Chondrocyte (in vitro differentiated cells): ENCODE measurements at regions not wholly inside any gene's neighbourhood (a gene's known extent, or its start where the extent isn't known, plus 50 kb on each side); places are given as distances from the start of the nearest gene placed in this dataset.

Source experiments
- DNase-seq: peaks from one replicate; pipeline ENCODE4 v3.0.0; 2021; ENCODE audit warnings: mixed read lengths, low spot score
- H3K27ac Mint-ChIP-seq: one replicate; pipeline ENCODE4 v1.8.0; 2021; ENCODE audit warnings: mild to moderate bottlenecking, moderate library complexity, mixed read lengths; ENCODE audit not compliant: unreplicated experiment
- H3K27me3 Mint-ChIP-seq: 2 replicates; pipeline ENCODE4 v1.8.0; 2021; ENCODE audit warnings: low read depth, mixed read lengths
- H3K36me3 Mint-ChIP-seq: 2 replicates; pipeline ENCODE4 v1.8.0; 2021; ENCODE audit warnings: low read depth, mixed read lengths
- H3K4me1 Mint-ChIP-seq: 2 replicates; pipeline ENCODE4 v1.8.0; 2021; ENCODE audit warnings: low read depth, mild to moderate bottlenecking, mixed read lengths
- H3K4me3 Mint-ChIP-seq: one replicate; pipeline ENCODE4 v1.8.0; 2021; ENCODE audit warnings: mild to moderate bottlenecking, moderate library complexity, mixed read lengths; ENCODE audit not compliant: unreplicated experiment
- H3K9me3 Mint-ChIP-seq: 2 replicates; pipeline ENCODE4 v1.8.0; 2021; ENCODE audit warnings: low read depth, mixed read lengths
- TF ChIP-seq, protein P1 (sequence below): fragments of 200-600 bp; sonication (generic); IDR thresholded peaks from 2 replicates; pipeline ENCODE4 v1.5.0; 2021; ENCODE audit warnings: antibody characterized with exemption, mild to moderate bottlenecking, moderate library complexity

DNA sequence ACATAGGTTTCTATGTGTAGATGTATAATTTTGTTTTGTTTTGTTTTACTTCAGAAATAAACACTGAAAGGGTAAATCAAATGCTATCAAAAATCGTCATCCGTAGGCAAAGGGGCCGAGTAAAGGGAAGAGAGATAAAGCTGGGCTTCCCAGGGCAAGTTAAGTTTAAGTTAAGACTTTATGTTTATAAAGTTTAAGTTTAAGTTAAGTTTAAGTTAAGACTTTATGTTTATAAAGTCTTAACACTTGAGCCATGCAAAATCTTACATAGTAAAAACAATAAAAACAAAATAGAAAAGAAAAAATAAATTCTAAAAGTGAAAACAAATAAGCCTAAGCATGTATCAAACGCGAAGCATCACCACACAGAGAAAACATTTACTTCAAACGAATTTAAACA is 216.1 kb upstream of the SYNDIG1 start:
- Mint-ChIP-seq H3K9me3 (no peaks in the 10 kb centered on the region), H3K27me3 (peaks cover 26% of the 10 kb centered on the region), H3K4me3 (no peak overlapping the region), H3K27ac (no peak overlapping the region), H3K36me3 (no peaks in the 10 kb centered on the region), H3K4me1 (no peaks in the 10 kb centered on the region)
- TF ChIP-seq, protein P1, sequence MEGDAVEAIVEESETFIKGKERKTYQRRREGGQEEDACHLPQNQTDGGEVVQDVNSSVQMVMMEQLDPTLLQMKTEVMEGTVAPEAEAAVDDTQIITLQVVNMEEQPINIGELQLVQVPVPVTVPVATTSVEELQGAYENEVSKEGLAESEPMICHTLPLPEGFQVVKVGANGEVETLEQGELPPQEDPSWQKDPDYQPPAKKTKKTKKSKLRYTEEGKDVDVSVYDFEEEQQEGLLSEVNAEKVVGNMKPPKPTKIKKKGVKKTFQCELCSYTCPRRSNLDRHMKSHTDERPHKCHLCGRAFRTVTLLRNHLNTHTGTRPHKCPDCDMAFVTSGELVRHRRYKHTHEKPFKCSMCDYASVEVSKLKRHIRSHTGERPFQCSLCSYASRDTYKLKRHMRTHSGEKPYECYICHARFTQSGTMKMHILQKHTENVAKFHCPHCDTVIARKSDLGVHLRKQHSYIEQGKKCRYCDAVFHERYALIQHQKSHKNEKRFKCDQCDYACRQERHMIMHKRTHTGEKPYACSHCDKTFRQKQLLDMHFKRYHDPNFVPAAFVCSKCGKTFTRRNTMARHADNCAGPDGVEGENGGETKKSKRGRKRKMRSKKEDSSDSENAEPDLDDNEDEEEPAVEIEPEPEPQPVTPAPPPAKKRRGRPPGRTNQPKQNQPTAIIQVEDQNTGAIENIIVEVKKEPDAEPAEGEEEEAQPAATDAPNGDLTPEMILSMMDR = no peak
- DNase-seq = no peak

DNA sequence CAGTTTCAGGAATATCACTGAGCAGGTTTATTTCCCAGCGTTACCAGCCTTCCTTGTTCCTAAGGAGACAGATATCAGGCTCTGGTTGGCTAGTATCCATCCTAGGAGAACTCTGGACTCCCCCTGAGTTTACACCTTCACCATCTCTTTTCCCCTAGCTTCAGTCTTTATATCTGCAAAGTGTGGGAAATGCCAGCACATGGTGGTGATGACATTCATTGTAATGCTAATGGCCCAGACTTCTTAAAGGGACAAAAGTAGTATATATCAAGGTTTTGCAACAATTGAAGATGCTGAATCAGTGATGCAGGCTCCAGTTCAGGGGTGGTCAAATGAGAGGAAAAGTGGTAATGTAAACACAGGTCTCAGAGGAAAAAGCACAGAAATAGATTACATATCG is 224.3 kb upstream of the SYNDIG1 start:
- no peaks in the 10 kb centered on the region for H3K4me1 Mint-ChIP-seq
- no peak overlapping the region for H3K27ac Mint-ChIP-seq
- H3K27me3 Mint-ChIP-seq = peaks cover 45% of the 10 kb centered on the region
- no peak for DNase-seq
- no peak overlapping the region for H3K4me3 Mint-ChIP-seq
- no peaks in the 10 kb centered on the region for H3K36me3 Mint-ChIP-seq
- H3K9me3 Mint-ChIP-seq = no peaks in the 10 kb centered on the region
- TF ChIP-seq, protein P1 = no peak

DNA sequence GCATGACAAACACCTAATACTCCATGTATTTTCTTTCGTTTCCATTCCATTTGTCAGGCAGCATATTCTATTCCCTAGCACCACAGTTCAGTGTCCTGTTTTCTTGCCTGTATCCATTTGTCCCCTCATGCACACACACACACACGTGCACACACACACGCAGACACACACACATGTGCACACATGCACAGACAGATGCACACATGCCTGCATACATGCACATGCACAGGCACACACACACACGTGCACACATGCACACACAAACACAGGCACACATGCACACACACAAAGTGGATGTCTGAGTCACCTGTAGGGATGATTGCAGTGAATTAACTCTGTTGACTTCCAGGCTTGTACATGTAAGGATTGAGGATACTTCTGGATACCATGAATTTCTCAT is 226.7 kb upstream of the SYNDIG1 start:
- no peak for DNase-seq
- Mint-ChIP-seq H3K27me3 (peaks cover 49% of the 10 kb centered on the region), H3K27ac (no peak overlapping the region), H3K9me3 (no peaks in the 10 kb centered on the region), H3K36me3 (no peaks in the 10 kb centered on the region), H3K4me3 (no peak overlapping the region), H3K4me1 (no peaks in the 10 kb centered on the region)
- TF ChIP-seq, protein P1 = no peak

DNA sequence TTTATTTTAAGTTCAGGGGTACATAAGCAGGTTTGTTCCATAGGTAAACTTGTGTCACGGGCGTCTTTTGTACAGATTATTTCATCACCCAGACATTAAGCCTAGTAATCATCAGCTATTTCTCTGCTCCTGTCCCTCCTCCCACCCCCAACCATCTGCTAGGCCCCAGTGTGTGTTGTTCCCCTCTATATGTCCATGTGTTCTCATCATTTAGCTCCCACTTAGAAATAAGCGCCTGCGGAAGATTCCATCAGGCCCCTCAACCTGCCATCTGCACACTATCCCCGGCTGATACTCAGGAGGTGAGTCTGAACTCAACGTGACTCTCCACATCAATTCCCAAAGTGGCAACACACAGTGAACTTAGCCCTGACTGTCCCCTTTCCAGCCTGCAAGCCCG is 228.0 kb upstream of the SYNDIG1 start:
- no peaks in the 10 kb centered on the region for H3K9me3 Mint-ChIP-seq
- H3K4me1 Mint-ChIP-seq = no peaks in the 10 kb centered on the region
- peaks cover 45% of the 10 kb centered on the region for H3K27me3 Mint-ChIP-seq
- TF ChIP-seq, protein P1 = no peak
- H3K36me3 Mint-ChIP-seq = no peaks in the 10 kb centered on the region
- DNase-seq = no peak
- H3K4me3 Mint-ChIP-seq = no peak overlapping the region
- H3K27ac Mint-ChIP-seq = no peak overlapping the region

DNA sequence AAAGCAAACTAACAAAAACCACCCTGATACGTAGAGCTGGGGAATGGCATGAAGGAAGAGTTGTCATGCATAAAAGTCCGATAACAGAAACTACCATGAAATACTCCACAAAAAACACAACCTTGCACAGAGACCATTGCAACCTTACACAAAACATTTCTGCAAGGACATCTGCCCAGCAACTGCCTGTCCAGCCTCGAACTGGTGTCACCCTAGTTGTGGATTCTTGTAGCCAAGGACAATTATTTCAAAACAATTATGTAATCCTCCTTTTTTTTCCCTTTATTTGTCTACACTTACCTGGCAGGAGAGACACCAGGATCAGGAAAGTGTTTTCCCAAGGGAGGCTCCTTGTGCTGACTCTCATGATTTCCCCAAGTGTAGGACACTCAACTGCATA is 232.5 kb upstream of the SYNDIG1 start:
- Mint-ChIP-seq H3K4me3 (no peak overlapping the region), H3K36me3 (no peaks in the 10 kb centered on the region), H3K27me3 (peaks cover 20% of the 10 kb centered on the region), H3K9me3 (no peaks in the 10 kb centered on the region), H3K27ac (no peak overlapping the region), H3K4me1 (no peaks in the 10 kb centered on the region)
- TF ChIP-seq, protein P1 = no peak
- DNase-seq = no peak
